CD14-positive monocyte (primary cell): ENCODE measurements at regions not wholly inside any gene's neighbourhood (a gene's known extent, or its start where the extent isn't known, plus 50 kb on each side); places are given as distances from the start of the nearest gene placed in this dataset.

ENCODE experiments used
- DNase-seq, 3 donors: peaks; one replicate each; pipeline ENCODE4 v3.0.0-alpha.2; 2011 to 2022
- H2AFZ ChIP-seq: 2 replicates; pipeline ENCODE4 v1.6.0; 2012; ENCODE audit warnings: mild to moderate bottlenecking, low read depth, low read length, inconsistent platforms; ENCODE audit not compliant: insufficient read depth, poor library complexity, severe bottlenecking
- H3K27ac ChIP-seq, 2 donors: 1 replicate in 1 of 2; 2 replicates in 1 of 2; pipeline ENCODE4 v1.5.1; 2012 to 2013; ENCODE audit warnings: low read length in 2 of 2, control low read depth in 1 of 2, inconsistent platforms in 1 of 2, low read depth in 1 of 2, mild to moderate bottlenecking in 1 of 2
- H3K27me3 ChIP-seq, 2 donors: one replicate each; pipeline versions ENCODE4 v1.6.0 to v1.6.1; 2011 to 2013; ENCODE audit warnings: low read length in 2 of 2; ENCODE audit not compliant: control insufficient read depth in 2 of 2, insufficient read depth in 2 of 2
- H3K36me3 ChIP-seq, 2 donors: replicated peaks in 1 of 2; 1 replicate in 1 of 2; 2 replicates in 1 of 2; pipeline versions ENCODE4 v1.5.1 to v1.6.1; 2012 to 2013; ENCODE audit warnings: low read length in 2 of 2, control low read depth in 1 of 2, inconsistent platforms in 1 of 2, mild to moderate bottlenecking in 1 of 2; ENCODE audit not compliant: insufficient read depth in 2 of 2, control insufficient read depth in 1 of 2
- H3K4me1 ChIP-seq, 2 donors: 1 replicate in 1 of 2; 2 replicates in 1 of 2; pipeline versions ENCODE4 v1.5.1 to v1.6.1; 2012 to 2013; ENCODE audit warnings: low read length in 2 of 2, control low read depth in 1 of 2, inconsistent platforms in 1 of 2, mild to moderate bottlenecking in 1 of 2, moderate library complexity in 1 of 2; ENCODE audit not compliant: insufficient read depth in 2 of 2, control insufficient read depth in 1 of 2
- H3K4me2 ChIP-seq: replicated peaks from 2 replicates; pipeline ENCODE3; 2012; ENCODE audit warnings: low read length, moderate library complexity, mild to moderate bottlenecking; ENCODE audit not compliant: poor library complexity, severe bottlenecking; ENCODE audit errors: extremely low read depth
- H3K4me3 ChIP-seq, 3 experiments: fragments of 200-600 bp in 1 of 3; sonication (generic) in 1 of 3; replicated peaks in 1 of 3; 1 replicate in 2 of 3; 2 replicates in 1 of 3; pipeline ENCODE4 v1.5.1; 2011 to 2013; ENCODE audit warnings: low read length in 3 of 3, mild to moderate bottlenecking in 3 of 3, control low read depth in 2 of 3, low read depth in 2 of 3, inconsistent platforms in 1 of 3, moderate library complexity in 1 of 3
- H3K79me2 ChIP-seq: 2 replicates; pipeline ENCODE4 v1.6.0; 2012; ENCODE audit warnings: mild to moderate bottlenecking, control low read depth, inconsistent platforms, low read length, moderate library complexity; ENCODE audit not compliant: insufficient read depth
- H3K9ac ChIP-seq: 2 replicates; pipeline ENCODE4 v1.6.0; 2017; ENCODE audit warnings: low read length, mild to moderate bottlenecking; ENCODE audit not compliant: insufficient read depth, poor library complexity, severe bottlenecking
- H3K9me3 ChIP-seq, 2 donors: replicated peaks in 1 of 2; 1 replicate in 1 of 2; 2 replicates in 1 of 2; pipeline versions ENCODE4 v1.5.1 to v1.6.1; 2012 to 2013; ENCODE audit warnings: low read length in 2 of 2, control low read depth in 1 of 2; ENCODE audit not compliant: control insufficient read depth in 1 of 2, insufficient read depth in 1 of 2
- H4K20me1 ChIP-seq: 2 replicates; pipeline ENCODE4 v1.6.0; 2012; ENCODE audit warnings: mild to moderate bottlenecking, low read length, control low read depth, moderate library complexity; ENCODE audit not compliant: insufficient read depth
- H3K27ac Mint-ChIP-seq, 7 donors: one replicate each; pipeline ENCODE4 v1.8.0; 2020; ENCODE audit warnings: mild to moderate bottlenecking in 7 of 7, mixed read lengths in 7 of 7, moderate library complexity in 6 of 7, inconsistent platforms in 2 of 7
- H3K27me3 Mint-ChIP-seq, 3 donors: one replicate each; pipeline ENCODE4 v1.8.0; 2021 to 2022; ENCODE audit warnings: low read depth in 3 of 3, mild to moderate bottlenecking in 3 of 3, mixed read lengths in 3 of 3, moderate library complexity in 3 of 3, inconsistent platforms in 1 of 3
- H3K36me3 Mint-ChIP-seq, 2 donors: one replicate each; pipeline ENCODE4 v1.8.0; 2020; ENCODE audit warnings: mixed read lengths in 2 of 2, inconsistent platforms in 1 of 2, mild to moderate bottlenecking in 1 of 2
- H3K4me1 Mint-ChIP-seq: one replicate; pipeline ENCODE4 v1.8.0; 2020; ENCODE audit warnings: mild to moderate bottlenecking, mixed read lengths
- H3K4me3 Mint-ChIP-seq, 2 donors: one replicate each; pipeline ENCODE4 v1.8.0; 2020; ENCODE audit warnings: mild to moderate bottlenecking in 2 of 2, mixed read lengths in 2 of 2, moderate library complexity in 1 of 2
- H3K9me3 Mint-ChIP-seq, 7 donors: one replicate each; pipeline ENCODE4 v1.8.0; 2020 to 2022; ENCODE audit warnings: mixed read lengths in 7 of 7, mild to moderate bottlenecking in 6 of 7, moderate library complexity in 6 of 7, inconsistent platforms in 2 of 7
- CTCF ChIP-seq: fragments of 200-600 bp; IDR thresholded peaks from one replicate; pipeline ENCODE4 v1.8.0; 2022; ENCODE audit warnings: antibody characterized with exemption, mild to moderate bottlenecking
- WGBS: methylation state at CpG from one replicate; pipeline ENCODE4 v1.1.5; 2013; ENCODE audit warnings: missing lambda C conversion rate; ENCODE audit not compliant: insufficient coverage; 5-methylcytosine and 5-hydroxymethylcytosine counted together
- intact Hi-C, 2 donors: fragments of 100-400 bp; cut with micrococcal nuclease; formaldehyde crosslinking; loops; one replicate each; pipeline versions ENCODE4 v1.15.0 to v1.15.1; 2023

GRCh38 chr3:23146163-23146562, 57.0 kb upstream of the UBE2E2 start:
- Mint-ChIP-seq H3K27me3 (peaks cover 0 to 1% (median 0%) of the 10 kb centered on the region in 3 donors), H3K36me3 (no peaks in the 10 kb centered on the region), H3K27ac (no peak overlapping the region), H3K4me3 (no peak overlapping the region), H3K4me1 (no peaks in the 10 kb centered on the region), H3K9me3 (peaks cover 0 to 4% (median 2%) of the 10 kb centered on the region in 7 donors)
- WGBS, result no CpG with 5 or more reads among the region's 2 CpGs
- Histone ChIP-seq H3K9ac (no peak overlapping the region), H3K9me3 (no peaks in the 10 kb centered on the region), H3K4me1 (no peaks in the 10 kb centered on the region), H3K4me3 (no peak overlapping the region), H2AFZ (no peak overlapping the region), H3K27ac (no peak overlapping the region), H3K79me2 (no peaks in the 10 kb centered on the region), H3K27me3 (no peaks in the 10 kb centered on the region), H4K20me1 (no peaks in the 10 kb centered on the region), H3K4me2 (no peak overlapping the region), H3K36me3 (no peaks in the 10 kb centered on the region)
- DNase-seq, result no peak
- TF ChIP-seq CTCF, result no peak
- intact Hi-C loops, result no loop called here

GRCh38 chr3:23152989-23153388, 50.1 kb upstream of the UBE2E2 start:
- no peaks in the 10 kb centered on the region for H3K27me3 ChIP-seq
- no peaks in the 10 kb centered on the region for H3K9me3 ChIP-seq
- peaks cover 0 to 5% (median 3%) of the 10 kb centered on the region in 7 donors for H3K9me3 Mint-ChIP-seq
- no peaks in the 10 kb centered on the region for H3K27me3 Mint-ChIP-seq
- no peaks in the 10 kb centered on the region for H3K36me3 ChIP-seq
- H2AFZ ChIP-seq, result no peak overlapping the region
- H3K4me1 Mint-ChIP-seq, result peaks cover 2% of the 10 kb centered on the region
- no peak overlapping the region for H3K4me3 Mint-ChIP-seq
- no peaks in the 10 kb centered on the region for H3K79me2 ChIP-seq
- H3K36me3 Mint-ChIP-seq, result no peaks in the 10 kb centered on the region
- H3K27ac Mint-ChIP-seq, result no peak overlapping the region
- no peak overlapping the region for H3K27ac ChIP-seq
- no peaks in the 10 kb centered on the region for H3K4me1 ChIP-seq
- intact Hi-C loops, result no loop called here
- no peak overlapping the region for H3K4me3 ChIP-seq
- no peak for TF ChIP-seq CTCF
- DNase-seq, result no peak
- no peak overlapping the region for H3K4me2 ChIP-seq
- no peak overlapping the region for H3K9ac ChIP-seq
- no peaks in the 10 kb centered on the region for H4K20me1 ChIP-seq
